ENCODE measurements at regions not wholly inside any gene's neighbourhood (a gene's known extent, or its start where the extent isn't known, plus 50 kb on each side); places are given as distances from the start of the nearest gene placed in this dataset.

GRCh38 chr20:24872291-24873024, 76.6 kb upstream of the CST7 start:
- no peaks in the 10 kb centered on the region for H3K36me3 Mint-ChIP-seq
- ATAC-seq (no peak), DNase-seq (no peak)
- H3K4me3 Mint-ChIP-seq = no peak overlapping the region
- no peak overlapping the region for H3K27ac Mint-ChIP-seq
- CTCF ChIA-PET = no interaction called here
- H3K9me3 Mint-ChIP-seq (ENCODE audit: low read depth) = no peaks in the 10 kb centered on the region
- peaks cover 1% of the 10 kb centered on the region for H3K4me1 Mint-ChIP-seq
- H3K27me3 Mint-ChIP-seq = no peaks in the 10 kb centered on the region

DNA sequence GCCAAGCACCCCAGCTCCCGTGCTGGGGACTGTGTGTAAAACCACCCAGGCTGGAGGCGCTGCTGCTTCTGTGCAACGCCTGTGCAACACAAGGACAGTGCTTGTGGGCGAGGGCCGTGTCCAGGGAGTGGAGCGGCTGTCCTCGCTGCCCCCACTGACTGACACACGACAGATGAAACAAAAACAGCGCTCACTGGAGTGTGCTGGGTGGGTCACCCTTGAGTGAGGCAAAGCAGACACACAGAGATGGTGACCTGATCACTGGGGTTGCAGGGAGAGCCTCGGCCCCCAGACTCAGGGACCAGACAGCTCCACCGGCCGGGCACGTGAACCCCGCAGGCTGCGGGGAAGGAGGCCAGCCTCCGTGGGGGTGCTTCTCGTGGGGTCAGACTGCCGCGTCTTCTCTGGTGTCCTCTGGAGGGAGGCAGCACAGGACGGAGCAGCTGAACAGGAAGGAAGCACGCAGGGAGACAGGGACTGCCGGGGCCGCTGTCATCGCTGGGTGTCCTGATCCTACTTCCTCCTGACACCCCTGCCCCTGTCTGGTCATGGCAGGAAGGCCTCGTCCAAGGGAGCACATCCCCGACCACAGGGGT, 75.9 kb upstream of the CST7 start:
- no peaks in the 10 kb centered on the region for H3K36me3 Mint-ChIP-seq
- CTCF ChIA-PET = no interaction called here
- peaks cover 3% of the 10 kb centered on the region for H3K4me1 Mint-ChIP-seq
- no peak overlapping the region for H3K27ac Mint-ChIP-seq
- no peaks in the 10 kb centered on the region for H3K9me3 Mint-ChIP-seq (ENCODE audit: low read depth)
- no peak overlapping the region for H3K4me3 Mint-ChIP-seq
- DNase-seq (no peak), ATAC-seq (no peak)
- no peaks in the 10 kb centered on the region for H3K27me3 Mint-ChIP-seq

GRCh38 chr20:24875078-24875477, 74.0 kb upstream of the CST7 start:
- Mint-ChIP-seq H3K4me1 (peaks cover 3% of the 10 kb centered on the region), H3K27ac (no peak overlapping the region), H3K27me3 (no peaks in the 10 kb centered on the region), H3K4me3 (no peak overlapping the region), H3K36me3 (no peaks in the 10 kb centered on the region), H3K9me3 (ENCODE audit: low read depth) (no peaks in the 10 kb centered on the region)
- DNase-seq (no peak), ATAC-seq (no peak)
- CTCF ChIA-PET = no interaction called here

DNA sequence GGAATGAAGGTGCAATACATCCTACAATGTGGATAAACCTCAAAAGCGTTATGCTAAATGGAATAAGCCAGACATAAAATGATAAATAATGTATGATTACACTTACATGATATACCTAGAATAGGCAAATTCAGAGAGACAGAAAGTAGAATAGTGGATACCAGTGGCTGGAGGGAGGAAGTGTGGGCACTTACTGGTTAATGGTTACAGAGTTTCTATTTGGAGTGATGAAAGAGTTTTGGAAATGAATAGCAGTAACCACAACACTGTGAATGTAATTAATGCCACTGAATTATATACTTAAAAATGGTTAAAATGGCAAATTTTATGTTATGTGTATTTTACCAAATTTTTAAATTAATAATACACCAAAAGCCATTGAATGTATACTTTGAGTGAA, 71.4 kb upstream of the CST7 start:
- CTCF ChIA-PET = no interaction called here
- Mint-ChIP-seq H3K9me3 (ENCODE audit: low read depth) (no peaks in the 10 kb centered on the region), H3K27ac (no peak overlapping the region), H3K4me3 (no peak overlapping the region), H3K27me3 (peaks cover 1% of the 10 kb centered on the region), H3K4me1 (peaks cover 3% of the 10 kb centered on the region), H3K36me3 (no peaks in the 10 kb centered on the region)
- no peak for ATAC-seq
- DNase-seq = no peak

- no peak for ATAC-seq
These were observed 70.4 kb upstream of the CST7 start for GRCh38 chr20:24878657-24879056.

GRCh38 chr20:24879875-24880274, 69.2 kb upstream of the CST7 start:
- peaks cover 3% of the 10 kb centered on the region for H3K4me1 Mint-ChIP-seq
- no peak overlapping the region for H3K27ac Mint-ChIP-seq
- no peaks in the 10 kb centered on the region for H3K36me3 Mint-ChIP-seq
- no peak overlapping the region for H3K4me3 Mint-ChIP-seq
- CTCF ChIA-PET = no interaction called here
- no peak for ATAC-seq
- no peak for DNase-seq
- H3K9me3 Mint-ChIP-seq (ENCODE audit: low read depth) = peaks cover 2% of the 10 kb centered on the region
- H3K27me3 Mint-ChIP-seq = peaks cover 18% of the 10 kb centered on the region

More at GRCh38 chr20:24878657-24879056, 70.4 kb upstream of the CST7 start:
- DNase-seq = no peak
- H3K9me3 Mint-ChIP-seq (ENCODE audit: low read depth) = peaks cover under 1% of the 10 kb centered on the region
- H3K27me3 Mint-ChIP-seq = peaks cover 10% of the 10 kb centered on the region
- H3K27ac Mint-ChIP-seq = no peak overlapping the region
- no peaks in the 10 kb centered on the region for H3K36me3 Mint-ChIP-seq
- peaks cover 3% of the 10 kb centered on the region for H3K4me1 Mint-ChIP-seq
- CTCF ChIA-PET = no interaction called here
- H3K4me3 Mint-ChIP-seq = no peak overlapping the region

- H3K27me3 Mint-ChIP-seq = peaks cover 21% of the 10 kb centered on the region
- H3K4me1 Mint-ChIP-seq = peaks cover 3% of the 10 kb centered on the region
- ATAC-seq = no peak
- CTCF ChIA-PET = no interaction called here
- H3K27ac Mint-ChIP-seq = no peak overlapping the region
- no peak for DNase-seq
- no peaks in the 10 kb centered on the region for H3K36me3 Mint-ChIP-seq
- no peak overlapping the region for H3K4me3 Mint-ChIP-seq
- H3K9me3 Mint-ChIP-seq (ENCODE audit: low read depth) = peaks cover 2% of the 10 kb centered on the region
These were observed 68.7 kb upstream of the CST7 start for GRCh38 chr20:24880356-24880755.

DNA sequence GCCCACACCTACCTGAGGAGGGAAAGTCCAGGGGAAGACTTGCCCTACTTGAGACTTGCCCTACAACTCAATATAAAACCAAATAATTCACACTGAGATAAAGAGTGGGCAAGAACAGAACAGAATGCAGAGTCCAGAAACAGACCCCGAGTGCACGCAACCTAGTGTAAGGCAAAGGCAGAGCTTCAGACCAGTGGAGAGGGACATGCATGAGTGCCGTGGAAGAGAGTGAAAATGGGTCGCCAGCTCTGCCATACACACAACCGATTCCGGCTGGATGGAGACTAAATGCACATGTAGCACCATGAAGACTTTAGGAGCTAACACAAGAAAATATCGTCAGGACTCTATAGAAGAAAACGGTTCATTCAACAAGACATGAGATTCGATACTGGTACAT, 58.8 kb upstream of the CST7 start:
- Mint-ChIP-seq H3K4me3 (no peak overlapping the region), H3K36me3 (no peaks in the 10 kb centered on the region), H3K27ac (no peak overlapping the region), H3K4me1 (no peaks in the 10 kb centered on the region), H3K27me3 (peaks cover 17% of the 10 kb centered on the region), H3K9me3 (ENCODE audit: low read depth) (no peaks in the 10 kb centered on the region)
- ATAC-seq (no peak), DNase-seq (no peak)
- CTCF ChIA-PET = no interaction called here

- CTCF ChIA-PET = no interaction called here
- H3K27ac Mint-ChIP-seq = no peak overlapping the region
- no peaks in the 10 kb centered on the region for H3K4me1 Mint-ChIP-seq
- no peak overlapping the region for H3K4me3 Mint-ChIP-seq
- DNase-seq = no peak
- no peak for ATAC-seq
- no peaks in the 10 kb centered on the region for H3K36me3 Mint-ChIP-seq
- no peaks in the 10 kb centered on the region for H3K9me3 Mint-ChIP-seq (ENCODE audit: low read depth)
- H3K27me3 Mint-ChIP-seq = peaks cover 9% of the 10 kb centered on the region
These were observed 57.3 kb upstream of the CST7 start for GRCh38 chr20:24891546-24892393.

DNA sequence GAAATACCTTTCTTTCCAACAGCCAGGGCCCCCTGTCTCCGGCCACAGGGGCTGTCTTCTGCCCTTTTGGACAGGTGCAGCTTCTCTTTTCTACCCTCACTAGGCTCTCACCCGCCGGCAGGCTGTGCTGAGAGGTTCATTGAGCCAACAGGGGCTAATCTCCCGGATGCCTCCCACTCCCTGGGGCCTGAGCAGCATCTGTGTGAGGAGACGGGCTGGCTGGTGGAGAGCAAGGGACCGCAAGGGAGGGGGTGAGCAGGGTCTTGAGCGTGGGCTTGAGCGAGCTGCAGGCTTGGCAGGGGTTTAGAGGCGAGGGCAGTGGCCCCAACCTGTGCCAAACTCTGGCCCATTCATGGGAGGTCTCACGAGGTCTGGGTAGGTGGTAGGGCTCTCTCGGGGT, 56.5 kb upstream of the CST7 start:
- Mint-ChIP-seq H3K36me3 (no peaks in the 10 kb centered on the region), H3K4me3 (no peak overlapping the region), H3K27ac (no peak overlapping the region), H3K4me1 (no peaks in the 10 kb centered on the region), H3K9me3 (ENCODE audit: low read depth) (no peaks in the 10 kb centered on the region), H3K27me3 (peaks cover 5% of the 10 kb centered on the region)
- no peak for ATAC-seq
- no peak for DNase-seq
- CTCF ChIA-PET = no interaction called here

GRCh38 chr20:24892931-24893330, 56.1 kb upstream of the CST7 start:
- CTCF ChIA-PET = no interaction called here
- Mint-ChIP-seq H3K36me3 (no peaks in the 10 kb centered on the region), H3K27me3 (peaks cover 2% of the 10 kb centered on the region), H3K4me3 (no peak overlapping the region), H3K4me1 (no peaks in the 10 kb centered on the region), H3K27ac (no peak overlapping the region), H3K9me3 (ENCODE audit: low read depth) (no peaks in the 10 kb centered on the region)
- ATAC-seq = no peak
- DNase-seq = no peak

DNA sequence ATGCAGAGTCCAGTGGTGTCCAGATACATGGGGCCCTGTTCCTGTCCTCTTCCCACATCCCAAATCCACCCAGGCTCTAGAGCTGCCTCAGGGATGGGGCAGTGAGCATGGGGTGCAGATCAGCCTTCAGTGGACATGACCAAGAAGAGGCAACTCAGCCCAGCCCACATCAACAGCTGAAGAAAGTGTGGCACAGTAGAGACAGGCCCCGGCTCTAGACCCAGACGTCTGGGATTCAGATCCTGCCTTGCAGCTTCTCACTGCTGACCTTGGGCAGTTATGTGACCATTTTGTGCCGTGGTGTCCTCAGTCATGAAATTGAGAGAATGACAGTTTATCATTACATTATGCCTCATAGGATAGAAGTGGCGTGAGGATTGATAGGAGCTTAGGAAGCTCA, 54.6 kb upstream of the CST7 start:
- no peak for DNase-seq

DNA sequence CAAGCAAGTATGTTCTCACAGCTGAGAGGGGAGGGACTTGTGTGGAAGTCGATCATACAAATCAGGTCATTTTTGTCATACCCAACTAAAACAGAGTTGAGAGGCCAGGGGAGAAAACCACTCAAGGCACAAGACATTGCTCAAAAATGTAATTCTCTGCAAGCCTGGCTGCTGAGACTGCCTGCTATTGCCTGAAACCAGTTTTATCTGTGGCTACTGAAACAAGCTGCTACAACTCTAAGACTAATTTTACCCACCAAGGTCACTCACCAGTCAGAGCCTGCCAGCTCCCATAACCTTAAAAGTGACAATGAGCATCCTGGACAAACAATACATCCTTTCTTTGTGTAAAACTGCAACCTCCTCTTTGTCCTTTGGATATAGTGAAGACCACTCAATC, 54.1 kb upstream of the CST7 start:
- Mint-ChIP-seq H3K36me3 (peaks cover 3% of the 10 kb centered on the region), H3K4me3 (no peak overlapping the region), H3K27me3 (no peaks in the 10 kb centered on the region), H3K27ac (no peak overlapping the region), H3K9me3 (ENCODE audit: low read depth) (peaks cover 10% of the 10 kb centered on the region), H3K4me1 (no peaks in the 10 kb centered on the region)
- DNase-seq (no peak), ATAC-seq (no peak)
- CTCF ChIA-PET = no interaction called here

More for the DNA sequence above, 54.6 kb upstream of the CST7 start:
- ATAC-seq = no peak
- no peak overlapping the region for H3K27ac Mint-ChIP-seq
- peaks cover 3% of the 10 kb centered on the region for H3K36me3 Mint-ChIP-seq
- H3K27me3 Mint-ChIP-seq = no peaks in the 10 kb centered on the region
- H3K9me3 Mint-ChIP-seq (ENCODE audit: low read depth) = peaks cover 5% of the 10 kb centered on the region
- H3K4me3 Mint-ChIP-seq = no peak overlapping the region
- H3K4me1 Mint-ChIP-seq = no peaks in the 10 kb centered on the region
- CTCF ChIA-PET = no interaction called here

- Mint-ChIP-seq H3K27ac (no peak overlapping the region), H3K36me3 (peaks cover 3% of the 10 kb centered on the region), H3K27me3 (no peaks in the 10 kb centered on the region), H3K4me3 (no peak overlapping the region), H3K9me3 (ENCODE audit: low read depth) (peaks cover 11% of the 10 kb centered on the region), H3K4me1 (no peaks in the 10 kb centered on the region)
- CTCF ChIA-PET = no interaction called here
- ATAC-seq (no peak), DNase-seq (no peak)
These were observed 53.6 kb upstream of the CST7 start for GRCh38 chr20:24895431-24895830.

Measured in activated CD8-positive, alpha-beta memory T cell treated with anti-CD3 and anti-CD28 coated beads, Interleukin-2, amount 10 ng/mL, durations not matched to agents 7 days and 5 days (primary cell).